GM12873 (cell line): ENCODE measurements at regions not wholly inside any gene's neighbourhood (a gene's known extent, or its start where the extent isn't known, plus 50 kb on each side); places are given as distances from the start of the nearest gene placed in this dataset.

ENCODE experiments used
- CTCF ChIP-seq: IDR thresholded peaks from 2 replicates; pipeline ENCODE4 v1.5.1; 2012; ENCODE audit warnings: low read depth, mild to moderate bottlenecking, moderate library complexity, low read length, control low read depth; ENCODE audit not compliant: insufficient read depth; ENCODE audit errors: missing control alignments

- no peak for TF ChIP-seq CTCF
These were observed 366.6 kb upstream of the CLNK start for GRCh38 chr4:11051181-11051580.

GRCh38 chr4:11050766-11051165, 366.2 kb upstream of the CLNK start:
- TF ChIP-seq CTCF = no peak

- TF ChIP-seq CTCF = no peak
These were observed 364.4 kb upstream of the CLNK start for GRCh38 chr4:11049001-11049400.

- TF ChIP-seq CTCF = no peak
These were observed 358.2 kb upstream of the CLNK start for GRCh38 chr4:11042760-11043159.

- TF ChIP-seq CTCF = no peak
These were observed 355.1 kb upstream of the CLNK start for GRCh38 chr4:11039634-11040131.

- no peak for TF ChIP-seq CTCF
These were observed 354.4 kb upstream of the CLNK start for GRCh38 chr4:11038926-11039325.

- TF ChIP-seq CTCF = no peak
These were observed 353.1 kb upstream of the CLNK start for GRCh38 chr4:11037637-11038036.
